ENCODE measurements at regions not wholly inside any gene's neighbourhood (a gene's known extent, or its start where the extent isn't known, plus 50 kb on each side); places are given as distances from the start of the nearest gene placed in this dataset.

DNA sequence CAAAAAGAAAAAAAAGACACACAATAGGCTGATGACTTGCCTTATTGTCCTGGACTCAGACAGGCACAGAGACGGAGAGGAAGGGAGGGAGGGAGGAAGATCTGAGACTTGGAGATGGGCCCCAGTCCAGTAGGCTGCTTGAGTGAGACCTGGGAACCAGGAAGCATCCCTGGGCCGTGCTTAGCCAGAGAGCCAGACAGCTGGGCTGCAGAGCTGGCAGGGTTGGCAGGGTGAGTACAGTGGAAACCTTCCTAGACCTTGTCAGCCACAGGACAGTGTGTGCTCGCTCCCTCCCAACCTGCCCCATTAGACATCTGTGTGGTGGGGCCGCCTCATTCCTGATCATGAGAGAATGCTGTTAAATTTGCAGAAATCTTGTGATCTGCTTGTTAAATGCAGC, 107.9 kb upstream of the ALDH1A3 start:
- Histone ChIP-seq H3K27me3 (replicated peaks in 1 of 4; ENCODE audit: control extremely low read depth in 1 of 4, control insufficient read depth in 3 of 4, insufficient read depth in 4 of 4, low read length in 3 of 4) (peaks cover 0 to 2% (median 0%) of the 10 kb centered on the region in 4 experiments), H3K79me2 (ENCODE audit: control insufficient read depth, insufficient read depth, low read length) (no peaks in the 10 kb centered on the region), H3K9ac (ENCODE audit: low read length) (no peak overlapping the region), H3K4me3 (ENCODE audit: control extremely low read depth in 1 of 5, extremely low read depth in 1 of 5, insufficient read depth in 1 of 5, low read depth in 2 of 5, low read length in 4 of 5) (no peak overlapping the region), H3K9me3 (ENCODE audit: control extremely low read depth in 1 of 3, control insufficient read depth in 2 of 3, insufficient read depth in 1 of 3, low read length in 2 of 3) (peaks cover 0 to 18% (median 0%) of the 10 kb centered on the region in 3 donors), H3K27ac (ENCODE audit: low read length in 2 of 2) (no peak overlapping the region), H3K36me3 (replicated peaks in 1 of 2; ENCODE audit: control extremely low read depth in 1 of 2, control insufficient read depth in 1 of 2, extremely low read depth in 1 of 2, insufficient read depth in 2 of 2, low read length in 1 of 2) (no peaks in the 10 kb centered on the region), H2AFZ (ENCODE audit: insufficient read depth, low read depth, low read length, poor library complexity, severe bottlenecking) (no peak overlapping the region), H3K4me1 (ENCODE audit: control insufficient read depth in 2 of 2, insufficient read depth in 2 of 2, low read length in 2 of 2) (no peaks in the 10 kb centered on the region), H4K20me1 (ENCODE audit: control insufficient read depth, insufficient read depth, low read length, poor library complexity, severe bottlenecking) (no peaks in the 10 kb centered on the region), H3K4me2 (replicated peaks; ENCODE audit: low read depth, low read length, poor library complexity, severe bottlenecking) (no peak overlapping the region)
- 78% methylated on average over 2 of the region's 4 CpGs for WGBS (ENCODE audit: insufficient coverage)
- Mint-ChIP-seq H3K27ac (no peak overlapping the region), H3K9me3 (ENCODE audit: insufficient read depth) (no peaks in the 10 kb centered on the region), H3K27me3 (peaks cover 7% of the 10 kb centered on the region), H3K4me3 (no peak overlapping the region), H3K4me1 (no peaks in the 10 kb centered on the region)
- intact Hi-C loops (cut with micrococcal nuclease): no loop called here
- DNase-seq (no peak), ATAC-seq (ENCODE audit: low read depth) (no peak)
- TF ChIP-seq EZH2 (IDR thresholded peaks at IDR 0.05; ENCODE audit: borderline replicate concordance, insufficient read depth, low read depth, low read length, poor library complexity, severe bottlenecking): no peak
- TF ChIP-seq, protein P1, sequence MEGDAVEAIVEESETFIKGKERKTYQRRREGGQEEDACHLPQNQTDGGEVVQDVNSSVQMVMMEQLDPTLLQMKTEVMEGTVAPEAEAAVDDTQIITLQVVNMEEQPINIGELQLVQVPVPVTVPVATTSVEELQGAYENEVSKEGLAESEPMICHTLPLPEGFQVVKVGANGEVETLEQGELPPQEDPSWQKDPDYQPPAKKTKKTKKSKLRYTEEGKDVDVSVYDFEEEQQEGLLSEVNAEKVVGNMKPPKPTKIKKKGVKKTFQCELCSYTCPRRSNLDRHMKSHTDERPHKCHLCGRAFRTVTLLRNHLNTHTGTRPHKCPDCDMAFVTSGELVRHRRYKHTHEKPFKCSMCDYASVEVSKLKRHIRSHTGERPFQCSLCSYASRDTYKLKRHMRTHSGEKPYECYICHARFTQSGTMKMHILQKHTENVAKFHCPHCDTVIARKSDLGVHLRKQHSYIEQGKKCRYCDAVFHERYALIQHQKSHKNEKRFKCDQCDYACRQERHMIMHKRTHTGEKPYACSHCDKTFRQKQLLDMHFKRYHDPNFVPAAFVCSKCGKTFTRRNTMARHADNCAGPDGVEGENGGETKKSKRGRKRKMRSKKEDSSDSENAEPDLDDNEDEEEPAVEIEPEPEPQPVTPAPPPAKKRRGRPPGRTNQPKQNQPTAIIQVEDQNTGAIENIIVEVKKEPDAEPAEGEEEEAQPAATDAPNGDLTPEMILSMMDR (IDR thresholded peaks at IDR 0.05): no peak
- ChIA-PET POLR2A (no interaction called here), CTCF (no interaction called here)

DNA sequence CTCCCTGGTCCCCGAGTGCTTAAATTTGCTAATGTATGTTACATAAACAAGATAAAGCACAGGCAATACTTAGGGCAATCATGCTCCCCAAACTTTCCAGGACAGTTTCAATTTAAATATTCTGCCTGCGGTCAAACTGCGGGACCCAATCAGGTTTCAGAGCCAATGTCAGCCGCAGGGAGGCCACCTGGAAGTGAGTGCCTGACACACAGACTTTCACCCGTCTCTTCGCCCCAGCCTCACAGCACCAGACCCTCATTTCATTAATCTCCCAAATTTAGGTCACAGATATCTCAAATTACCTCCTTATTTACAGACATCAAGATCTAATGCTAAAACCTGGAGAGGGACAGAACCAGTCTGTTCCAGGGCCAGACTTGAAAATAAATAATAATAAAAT, 107.2 kb upstream of the ALDH1A3 start:
- peaks cover 0 to 2% (median 0%) of the 10 kb centered on the region in 4 experiments for H3K27me3 ChIP-seq (replicated peaks in 1 of 4; ENCODE audit: control extremely low read depth in 1 of 4, control insufficient read depth in 3 of 4, insufficient read depth in 4 of 4, low read length in 3 of 4)
- 90% methylated on average over 4 of the region's 6 CpGs for WGBS (ENCODE audit: insufficient coverage)
- peaks cover 0 to 16% (median 0%) of the 10 kb centered on the region in 3 donors for H3K9me3 ChIP-seq (ENCODE audit: control extremely low read depth in 1 of 3, control insufficient read depth in 2 of 3, insufficient read depth in 1 of 3, low read length in 2 of 3)
- DNase-seq: no peak
- no peak overlapping the region for H3K4me3 ChIP-seq (ENCODE audit: control extremely low read depth in 1 of 5, extremely low read depth in 1 of 5, insufficient read depth in 1 of 5, low read depth in 2 of 5, low read length in 4 of 5)
- Mint-ChIP-seq H3K4me1 (no peaks in the 10 kb centered on the region), H3K4me3 (no peak overlapping the region), H3K27me3 (peaks cover 7% of the 10 kb centered on the region), H3K9me3 (ENCODE audit: insufficient read depth) (no peaks in the 10 kb centered on the region), H3K27ac (no peak overlapping the region)
- H3K27ac ChIP-seq (ENCODE audit: low read length in 2 of 2): no peak overlapping the region
- no peak for ATAC-seq (ENCODE audit: low read depth)
- intact Hi-C loops (cut with micrococcal nuclease): no loop called here
- H3K36me3 ChIP-seq (replicated peaks in 1 of 2; ENCODE audit: control extremely low read depth in 1 of 2, control insufficient read depth in 1 of 2, extremely low read depth in 1 of 2, insufficient read depth in 2 of 2, low read length in 1 of 2): no peaks in the 10 kb centered on the region
- no peaks in the 10 kb centered on the region for H3K79me2 ChIP-seq (ENCODE audit: control insufficient read depth, insufficient read depth, low read length)
- H3K9ac ChIP-seq (ENCODE audit: low read length): no peak overlapping the region
- ChIA-PET POLR2A (no interaction called here), CTCF (no interaction called here)
- H3K4me1 ChIP-seq (ENCODE audit: control insufficient read depth in 2 of 2, insufficient read depth in 2 of 2, low read length in 2 of 2): no peaks in the 10 kb centered on the region
- TF ChIP-seq EZH2 (IDR thresholded peaks at IDR 0.05; ENCODE audit: borderline replicate concordance, insufficient read depth, low read depth, low read length, poor library complexity, severe bottlenecking): no peak
- TF ChIP-seq, protein P1 (IDR thresholded peaks at IDR 0.05): no peak
- H3K4me2 ChIP-seq (replicated peaks; ENCODE audit: low read depth, low read length, poor library complexity, severe bottlenecking): no peak overlapping the region
- no peaks in the 10 kb centered on the region for H4K20me1 ChIP-seq (ENCODE audit: control insufficient read depth, insufficient read depth, low read length, poor library complexity, severe bottlenecking)
- no peak overlapping the region for H2AFZ ChIP-seq (ENCODE audit: insufficient read depth, low read depth, low read length, poor library complexity, severe bottlenecking)
